HEK293 (cell line): ENCODE measurements at regions not wholly inside any gene's neighbourhood (a gene's known extent, or its start where the extent isn't known, plus 50 kb on each side); places are given as distances from the start of the nearest gene placed in this dataset.

Source experiments
- KLF1 ChIP-seq: fragments of 450-650 bp; formaldehyde crosslinking; IDR thresholded peaks from 2 replicates; pipeline ENCODE4 v1.5.1; 2016; ENCODE audit warnings: missing biosample characterization, missing genetic modification characterization
- KLF7 ChIP-seq: fragments of 450-650 bp; formaldehyde crosslinking; IDR thresholded peaks from 2 replicates; pipeline ENCODE4 v1.5.1; 2016; ENCODE audit warnings: missing biosample characterization, missing genetic modification characterization, borderline replicate concordance
- MZF1 ChIP-seq: fragments of 450-650 bp; formaldehyde crosslinking; IDR thresholded peaks from 2 replicates; pipeline ENCODE4 v1.5.1; 2017; ENCODE audit warnings: missing biosample characterization, missing genetic modification characterization, borderline replicate concordance
- ZBTB17 ChIP-seq: fragments of 450-650 bp; formaldehyde crosslinking; IDR thresholded peaks from 2 replicates; pipeline ENCODE4 v1.5.1; 2016; ENCODE audit warnings: missing biosample characterization, missing genetic modification characterization
- ZNF274 ChIP-seq, 2 experiments: fragments of 200-500 bp in 1 of 2; fragments of 450-650 bp in 1 of 2; sonication (Bioruptor generic) in 1 of 2; formaldehyde crosslinking in 1 of 2; IDR thresholded peaks; 2 replicates each; pipeline versions ENCODE4 v1.5.1 to v1.6.1; 2014 to 2016; ENCODE audit warnings: borderline replicate concordance in 1 of 2, inconsistent platforms in 1 of 2, low read length in 1 of 2, missing biosample characterization in 1 of 2, missing genetic modification characterization in 1 of 2
- ZNF473 ChIP-seq: fragments of 450-650 bp; formaldehyde crosslinking; IDR thresholded peaks from 2 replicates; pipeline ENCODE4 v1.5.1; 2017; ENCODE audit warnings: missing biosample characterization, missing genetic modification characterization
- ZNF626 ChIP-seq: fragments of 450-650 bp; sonication (Bioruptor Pico); formaldehyde crosslinking; IDR thresholded peaks from 2 replicates; pipeline ENCODE4 v1.5.1; 2018; ENCODE audit warnings: missing biosample characterization, missing genetic modification characterization, inconsistent platforms
- TF ChIP-seq, protein P1 (sequence below): fragments of 450-650 bp; formaldehyde crosslinking; IDR thresholded peaks from 2 replicates; pipeline ENCODE4 v1.5.1; 2016; ENCODE audit warnings: missing biosample characterization, missing genetic modification characterization

DNA sequence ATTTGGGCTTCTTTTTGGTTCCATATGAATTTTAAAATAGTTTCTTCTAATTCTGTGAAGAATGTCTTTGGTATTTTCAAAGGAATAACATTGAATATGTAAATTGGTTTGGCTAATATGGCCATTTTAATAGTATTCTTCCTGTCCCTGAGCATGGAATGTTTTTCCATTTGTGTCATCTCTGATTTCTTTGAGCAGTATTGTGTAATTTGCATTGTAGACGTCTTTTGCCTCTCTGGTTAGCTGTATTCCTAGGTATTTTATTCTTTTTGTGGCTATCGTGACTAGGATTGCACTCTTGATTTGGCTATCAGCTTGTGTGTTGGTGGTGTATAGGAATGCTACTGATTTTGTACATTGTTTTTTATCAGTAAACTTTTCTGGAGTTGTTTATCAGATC is 601.9 kb downstream of the SNAPC1 start:
- no peak for TF ChIP-seq ZNF274 (IDR thresholded peaks at IDR 0.05; ENCODE audit: low read length)
- no peak for TF ChIP-seq ZNF274 (tag by site-specific recombination; IDR thresholded peaks at IDR 0.05; ENCODE audit: borderline replicate concordance)
- TF ChIP-seq, protein P1, sequence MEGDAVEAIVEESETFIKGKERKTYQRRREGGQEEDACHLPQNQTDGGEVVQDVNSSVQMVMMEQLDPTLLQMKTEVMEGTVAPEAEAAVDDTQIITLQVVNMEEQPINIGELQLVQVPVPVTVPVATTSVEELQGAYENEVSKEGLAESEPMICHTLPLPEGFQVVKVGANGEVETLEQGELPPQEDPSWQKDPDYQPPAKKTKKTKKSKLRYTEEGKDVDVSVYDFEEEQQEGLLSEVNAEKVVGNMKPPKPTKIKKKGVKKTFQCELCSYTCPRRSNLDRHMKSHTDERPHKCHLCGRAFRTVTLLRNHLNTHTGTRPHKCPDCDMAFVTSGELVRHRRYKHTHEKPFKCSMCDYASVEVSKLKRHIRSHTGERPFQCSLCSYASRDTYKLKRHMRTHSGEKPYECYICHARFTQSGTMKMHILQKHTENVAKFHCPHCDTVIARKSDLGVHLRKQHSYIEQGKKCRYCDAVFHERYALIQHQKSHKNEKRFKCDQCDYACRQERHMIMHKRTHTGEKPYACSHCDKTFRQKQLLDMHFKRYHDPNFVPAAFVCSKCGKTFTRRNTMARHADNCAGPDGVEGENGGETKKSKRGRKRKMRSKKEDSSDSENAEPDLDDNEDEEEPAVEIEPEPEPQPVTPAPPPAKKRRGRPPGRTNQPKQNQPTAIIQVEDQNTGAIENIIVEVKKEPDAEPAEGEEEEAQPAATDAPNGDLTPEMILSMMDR: no peak
- no peak for TF ChIP-seq MZF1 (tag by site-specific recombination)
- no peak for TF ChIP-seq ZNF473 (tag by site-specific recombination)
- TF ChIP-seq KLF7 (tag by site-specific recombination): no peak
- TF ChIP-seq KLF1 (tag by site-specific recombination): no peak
- TF ChIP-seq ZNF626 (tag by site-specific recombination): no peak
- no peak for TF ChIP-seq ZBTB17 (tag by site-specific recombination)
